LNCaP clone FGC (cell line): ENCODE measurements at regions not wholly inside any gene's neighbourhood (a gene's known extent, or its start where the extent isn't known, plus 50 kb on each side); places are given as distances from the start of the nearest gene placed in this dataset.

Experiments
- DNase-seq: peaks from one replicate; pipeline ENCODE4 v3.0.0-alpha.2; 2011; ENCODE audit warnings: low read depth
- H3K4me3 ChIP-seq: 2 replicates; pipeline ENCODE4 v1.5.1; 2011; ENCODE audit warnings: mild to moderate bottlenecking, low read depth, low read length, control low read depth
- TF ChIP-seq, protein P1 (sequence below): IDR thresholded peaks from 2 replicates; pipeline ENCODE4 v1.5.1; 2012; ENCODE audit warnings: mild to moderate bottlenecking; ENCODE audit not compliant: control insufficient read depth, insufficient read depth; ENCODE audit errors: extremely low read depth

DNA sequence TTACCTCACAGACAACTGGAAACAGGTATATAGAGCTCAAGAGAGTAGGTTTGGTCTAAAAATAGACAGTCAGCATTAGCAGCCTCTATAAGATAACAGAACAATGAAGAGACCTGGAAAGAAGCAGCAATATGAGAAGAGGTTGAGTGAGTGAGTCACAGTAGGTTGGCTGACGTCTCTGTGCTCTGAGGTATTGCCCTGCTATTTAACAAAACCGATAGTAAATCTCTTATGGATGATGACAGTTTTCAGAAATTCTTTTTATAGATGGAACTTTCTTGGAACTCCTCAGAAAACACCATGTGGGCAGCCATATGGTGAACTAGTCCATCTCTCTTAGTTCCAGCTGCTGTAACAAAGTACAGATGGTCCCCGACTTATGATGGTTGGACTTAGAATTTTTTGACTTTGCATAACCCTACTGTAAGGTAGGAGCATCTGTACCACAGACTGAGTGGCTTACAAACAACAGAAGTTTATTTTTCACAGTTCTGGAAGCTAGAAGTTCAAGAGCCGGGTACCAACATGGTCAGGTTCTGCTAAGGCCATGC is 123.5 kb downstream of the MBD2 start:
- no peak overlapping the region for H3K4me3 ChIP-seq
- DNase-seq: no peak
- TF ChIP-seq, protein P1, sequence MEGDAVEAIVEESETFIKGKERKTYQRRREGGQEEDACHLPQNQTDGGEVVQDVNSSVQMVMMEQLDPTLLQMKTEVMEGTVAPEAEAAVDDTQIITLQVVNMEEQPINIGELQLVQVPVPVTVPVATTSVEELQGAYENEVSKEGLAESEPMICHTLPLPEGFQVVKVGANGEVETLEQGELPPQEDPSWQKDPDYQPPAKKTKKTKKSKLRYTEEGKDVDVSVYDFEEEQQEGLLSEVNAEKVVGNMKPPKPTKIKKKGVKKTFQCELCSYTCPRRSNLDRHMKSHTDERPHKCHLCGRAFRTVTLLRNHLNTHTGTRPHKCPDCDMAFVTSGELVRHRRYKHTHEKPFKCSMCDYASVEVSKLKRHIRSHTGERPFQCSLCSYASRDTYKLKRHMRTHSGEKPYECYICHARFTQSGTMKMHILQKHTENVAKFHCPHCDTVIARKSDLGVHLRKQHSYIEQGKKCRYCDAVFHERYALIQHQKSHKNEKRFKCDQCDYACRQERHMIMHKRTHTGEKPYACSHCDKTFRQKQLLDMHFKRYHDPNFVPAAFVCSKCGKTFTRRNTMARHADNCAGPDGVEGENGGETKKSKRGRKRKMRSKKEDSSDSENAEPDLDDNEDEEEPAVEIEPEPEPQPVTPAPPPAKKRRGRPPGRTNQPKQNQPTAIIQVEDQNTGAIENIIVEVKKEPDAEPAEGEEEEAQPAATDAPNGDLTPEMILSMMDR: no peak

DNA sequence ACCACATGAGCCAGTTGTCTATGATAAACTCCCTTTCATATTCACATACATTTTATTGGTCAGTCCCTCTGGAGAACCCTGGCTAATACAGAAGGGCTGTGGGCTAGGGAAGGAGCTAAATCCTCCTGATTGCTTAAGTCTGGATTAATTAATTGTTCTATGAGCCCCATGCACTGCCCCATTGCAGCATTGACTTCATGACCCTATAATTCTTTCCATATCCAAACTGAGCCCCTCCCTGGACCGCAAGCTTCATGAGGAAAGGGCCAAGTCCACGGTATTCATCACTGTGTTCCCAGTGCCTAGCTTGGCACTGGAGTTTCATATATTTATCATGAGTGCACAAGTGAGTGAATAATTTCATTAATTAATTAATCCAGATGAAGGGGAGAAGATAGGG is 124.0 kb downstream of the MBD2 start:
- no peak for DNase-seq
- no peak overlapping the region for H3K4me3 ChIP-seq
- TF ChIP-seq, protein P1: no peak

- no peak for DNase-seq
- TF ChIP-seq, protein P1: no peak
- H3K4me3 ChIP-seq: no peak overlapping the region
Measured at GRCh38 chr18:54094474-54094873, 130.0 kb downstream of the MBD2 start.

DNA sequence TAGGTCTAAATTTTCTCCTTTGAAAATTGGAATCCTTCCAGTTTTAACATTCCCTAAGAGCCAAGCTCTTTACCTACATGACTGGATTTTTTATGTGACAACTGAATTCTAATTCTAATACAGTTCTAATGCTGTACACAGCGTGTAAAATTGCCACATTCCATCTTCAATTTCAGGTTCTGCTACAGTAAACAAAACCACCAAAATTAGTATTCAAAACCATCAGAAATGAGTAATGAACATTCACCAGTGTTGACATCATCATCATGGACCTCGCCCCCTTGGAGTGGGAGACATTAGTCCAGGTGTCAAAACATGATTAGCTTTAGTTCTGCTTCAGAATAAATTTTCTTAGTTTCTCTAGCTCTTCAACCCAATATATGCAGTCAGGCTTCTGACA is 133.6 kb downstream of the MBD2 start:
- DNase-seq: no peak
- no peak overlapping the region for H3K4me3 ChIP-seq
- TF ChIP-seq, protein P1: no peak

DNA sequence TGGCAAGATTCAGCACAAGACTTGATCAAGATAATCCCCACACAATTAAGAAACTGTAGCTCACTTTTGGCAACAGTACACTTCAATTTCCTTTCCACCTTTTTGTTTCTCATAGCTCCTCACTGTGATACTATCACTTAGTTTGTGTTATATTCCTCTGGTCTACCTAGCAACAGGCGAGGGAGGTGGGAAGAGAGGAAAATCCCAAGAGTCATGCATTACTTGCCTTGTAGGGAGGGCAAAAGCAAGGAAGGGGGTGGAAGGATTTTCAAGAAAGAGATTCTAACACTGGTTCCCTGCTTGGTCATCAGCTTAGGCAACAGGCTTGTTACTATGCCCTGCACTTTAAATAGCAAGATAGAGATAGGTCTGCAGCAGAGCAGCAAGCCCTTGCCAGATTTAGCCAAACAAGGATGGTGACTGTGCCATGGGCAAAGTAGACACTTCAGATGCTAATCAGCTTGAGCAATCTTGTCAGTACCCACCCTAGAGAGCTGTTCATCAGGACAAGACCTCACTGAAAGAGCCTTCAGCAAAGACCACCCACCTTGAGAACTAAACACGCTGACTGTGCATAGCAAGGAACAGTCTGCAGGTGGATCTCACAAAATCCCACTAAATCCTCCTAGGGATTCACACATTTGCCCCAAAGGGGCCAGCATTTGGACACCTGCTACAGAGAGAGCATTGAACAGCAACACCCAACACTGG is 134.6 kb downstream of the MBD2 start:
- DNase-seq: no peak
- TF ChIP-seq, protein P1: no peak
- H3K4me3 ChIP-seq: no peak overlapping the region

- no peak for DNase-seq
- TF ChIP-seq, protein P1: no peak
- H3K4me3 ChIP-seq: no peak overlapping the region
Measured at GRCh38 chr18:54086863-54087262, 137.6 kb downstream of the MBD2 start.

- TF ChIP-seq, protein P1: no peak
Measured at GRCh38 chr18:54086046-54086802, 138.2 kb downstream of the MBD2 start.

More at GRCh38 chr18:54086046-54086802, 138.2 kb downstream of the MBD2 start:
- H3K4me3 ChIP-seq: no peak overlapping the region
- DNase-seq: no peak
